H1 (cell line): ENCODE measurements at regions not wholly inside any gene's neighbourhood (a gene's known extent, or its start where the extent isn't known, plus 50 kb on each side); places are given as distances from the start of the nearest gene placed in this dataset.

ENCODE experiments used
- CHD1 ChIP-seq: IDR thresholded peaks from 2 replicates; pipeline ENCODE4 v1.6.1; 2012; ENCODE audit warnings: low read depth, low read length, improper control_type of control experiment
- CREB1 ChIP-seq: IDR thresholded peaks from 2 replicates; pipeline ENCODE4 v1.6.1; 2012; ENCODE audit warnings: inconsistent platforms
- SRF ChIP-seq: IDR thresholded peaks from 2 replicates; pipeline ENCODE4 v1.6.1; 2011; ENCODE audit warnings: mild to moderate bottlenecking, low read depth, low read length, moderate library complexity
- TCF12 ChIP-seq: IDR thresholded peaks from 2 replicates; pipeline ENCODE4 v1.6.1; 2011; ENCODE audit warnings: low read depth, mild to moderate bottlenecking, low read length

DNA sequence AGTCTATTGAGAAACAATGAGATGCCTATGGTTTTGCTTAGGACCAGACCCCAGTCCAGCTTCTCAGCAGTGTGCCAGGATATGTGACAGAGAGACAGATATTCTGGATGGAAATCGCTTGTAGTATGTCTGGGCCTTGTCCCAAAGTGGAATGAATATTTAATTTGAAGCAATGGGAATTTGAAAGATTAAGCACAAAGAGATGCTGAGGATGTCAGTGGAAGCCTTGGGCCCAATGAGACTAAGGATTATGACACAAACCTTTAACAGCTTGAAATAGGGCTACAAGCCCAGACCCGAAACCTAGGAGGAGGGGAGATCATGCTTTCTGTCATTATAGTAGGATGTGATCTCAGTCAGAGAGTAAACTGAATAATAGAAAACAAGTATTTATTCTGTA, 459.2 kb downstream of the FAT4 start (continued):
- no peak for TF ChIP-seq CHD1
- no peak for TF ChIP-seq SRF
- TF ChIP-seq TCF12 = no peak
- TF ChIP-seq CREB1 = no peak
